GM21737 (cell line): ENCODE measurements at regions not wholly inside any gene's neighbourhood (a gene's known extent, or its start where the extent isn't known, plus 50 kb on each side); places are given as distances from the start of the nearest gene placed in this dataset.

Source experiments
- ATAC-seq: cut with Tn5 transposase; IDR thresholded peaks from one replicate; pipeline ENCODE4 v1.9.1; 2021; ENCODE audit warnings: mild to moderate bottlenecking, moderate library complexity; ENCODE audit not compliant: unreplicated experiment

GRCh38 chr13:73857106-73857505 lies 277.1 kb downstream of the KLF12 start:
- no peak for ATAC-seq

DNA sequence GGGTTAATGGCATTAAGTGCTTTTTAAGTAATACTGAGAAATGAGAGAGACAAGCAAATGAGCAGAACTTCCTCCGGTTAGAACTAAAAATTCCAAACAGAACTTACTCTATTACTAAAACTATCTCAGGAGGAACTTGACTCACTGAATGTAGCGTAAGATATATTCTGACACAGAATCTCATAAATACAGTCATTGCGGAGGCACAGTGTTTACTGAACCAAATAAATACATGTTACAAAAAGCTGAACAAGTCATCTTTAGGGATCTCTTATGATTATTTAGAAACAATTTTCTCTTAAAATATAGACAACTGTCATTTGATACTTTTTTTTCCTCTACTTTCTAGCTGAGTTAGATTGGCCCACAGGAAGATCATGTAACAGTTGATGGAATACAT lies 283.1 kb downstream of the KLF12 start:
- no peak for ATAC-seq

- no peak for ATAC-seq
These were observed 283.9 kb downstream of the KLF12 start for GRCh38 chr13:73850104-73850873.

GRCh38 chr13:73849292-73849691 lies 284.9 kb downstream of the KLF12 start:
- no peak for ATAC-seq

GRCh38 chr13:73844986-73845385 lies 289.2 kb downstream of the KLF12 start:
- no peak for ATAC-seq

- no peak for ATAC-seq
These were observed 291.6 kb downstream of the KLF12 start for GRCh38 chr13:73842626-73843025.

DNA sequence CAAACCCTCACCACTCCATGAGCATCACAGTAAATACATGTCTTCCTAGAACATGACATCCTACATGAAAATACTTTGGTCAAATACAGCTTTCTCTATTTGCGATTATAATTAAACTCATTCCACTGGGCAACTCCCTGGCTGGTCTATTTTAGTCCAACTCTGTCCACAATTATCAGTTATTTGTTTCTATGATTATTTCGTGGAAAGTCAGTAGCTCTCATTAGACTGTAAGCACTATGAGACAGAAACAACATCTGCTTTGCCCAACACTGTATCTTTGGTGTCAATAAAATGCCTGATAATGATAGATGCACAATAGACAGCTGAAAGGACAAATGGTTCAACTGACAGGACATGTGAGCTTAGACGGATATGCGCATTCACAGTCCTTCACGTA lies 292.0 kb downstream of the KLF12 start:
- ATAC-seq: no peak

- no peak for ATAC-seq
These were observed 297.1 kb downstream of the KLF12 start for GRCh38 chr13:73837147-73837546.

GRCh38 chr13:73835138-73835721 lies 299.0 kb downstream of the KLF12 start:
- no peak for ATAC-seq

DNA sequence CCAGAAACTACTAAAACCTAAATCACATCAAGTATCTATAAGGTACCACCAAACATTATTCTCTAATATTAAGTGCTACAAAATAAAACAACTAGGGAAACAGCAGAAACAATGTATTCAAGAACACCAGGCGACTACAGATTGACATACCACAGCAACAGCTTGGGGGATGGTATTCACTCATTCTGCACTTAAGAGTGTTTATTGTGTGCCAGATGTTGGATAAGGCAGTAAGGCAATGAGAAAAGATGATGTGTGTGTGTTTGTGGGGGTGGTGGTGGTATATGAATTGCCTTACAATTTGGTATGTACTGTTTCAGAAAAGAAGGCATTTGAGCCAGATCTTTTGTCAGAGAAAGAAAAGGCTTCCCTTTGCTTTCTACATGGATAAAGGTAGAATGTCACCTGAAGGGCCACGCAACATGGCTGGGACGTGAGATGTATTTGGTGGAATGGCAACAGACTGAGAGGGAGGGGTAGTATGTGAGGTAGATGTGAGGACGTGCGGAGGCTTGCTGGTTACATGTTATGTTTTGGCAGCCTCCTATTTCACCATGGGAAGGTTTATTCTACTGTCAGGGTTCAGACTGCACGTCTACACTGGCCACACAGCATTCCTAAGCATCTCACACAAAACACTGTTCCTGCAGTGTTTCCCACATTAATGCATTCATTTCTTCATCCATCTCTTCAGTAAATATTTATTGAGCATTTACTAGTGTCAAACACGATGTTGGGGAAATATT lies 300.7 kb downstream of the KLF12 start:
- no peak for ATAC-seq

GRCh38 chr13:73832825-73833224 lies 301.4 kb downstream of the KLF12 start:
- ATAC-seq: no peak

- ATAC-seq: no peak
These were observed 302.0 kb downstream of the KLF12 start for GRCh38 chr13:73832128-73832588.

- no peak for ATAC-seq
These were observed 304.8 kb downstream of the KLF12 start for GRCh38 chr13:73829416-73829815.

DNA sequence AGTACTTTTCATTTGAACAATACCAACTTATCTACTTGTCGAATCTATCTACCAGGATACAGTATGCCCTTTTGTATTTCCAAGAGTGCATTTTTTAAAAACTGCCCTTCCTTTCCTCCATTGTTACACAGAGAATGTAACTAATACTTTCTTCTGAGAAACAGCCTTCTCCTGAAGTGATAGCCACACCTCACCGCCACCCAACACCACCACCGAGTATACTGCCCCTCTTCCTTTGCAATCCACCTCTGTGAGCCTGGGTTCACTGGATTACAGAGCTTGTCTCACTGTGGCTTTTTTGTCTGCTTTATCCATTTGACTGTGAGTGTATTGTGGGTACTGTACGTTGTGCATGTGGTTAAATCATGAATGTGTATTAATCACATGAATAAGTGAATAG lies 305.4 kb downstream of the KLF12 start:
- ATAC-seq: no peak

- no peak for ATAC-seq
These were observed 306.8 kb downstream of the KLF12 start for GRCh38 chr13:73827434-73827833.

- no peak for ATAC-seq
These were observed 309.1 kb downstream of the KLF12 start for GRCh38 chr13:73825143-73825542.

DNA sequence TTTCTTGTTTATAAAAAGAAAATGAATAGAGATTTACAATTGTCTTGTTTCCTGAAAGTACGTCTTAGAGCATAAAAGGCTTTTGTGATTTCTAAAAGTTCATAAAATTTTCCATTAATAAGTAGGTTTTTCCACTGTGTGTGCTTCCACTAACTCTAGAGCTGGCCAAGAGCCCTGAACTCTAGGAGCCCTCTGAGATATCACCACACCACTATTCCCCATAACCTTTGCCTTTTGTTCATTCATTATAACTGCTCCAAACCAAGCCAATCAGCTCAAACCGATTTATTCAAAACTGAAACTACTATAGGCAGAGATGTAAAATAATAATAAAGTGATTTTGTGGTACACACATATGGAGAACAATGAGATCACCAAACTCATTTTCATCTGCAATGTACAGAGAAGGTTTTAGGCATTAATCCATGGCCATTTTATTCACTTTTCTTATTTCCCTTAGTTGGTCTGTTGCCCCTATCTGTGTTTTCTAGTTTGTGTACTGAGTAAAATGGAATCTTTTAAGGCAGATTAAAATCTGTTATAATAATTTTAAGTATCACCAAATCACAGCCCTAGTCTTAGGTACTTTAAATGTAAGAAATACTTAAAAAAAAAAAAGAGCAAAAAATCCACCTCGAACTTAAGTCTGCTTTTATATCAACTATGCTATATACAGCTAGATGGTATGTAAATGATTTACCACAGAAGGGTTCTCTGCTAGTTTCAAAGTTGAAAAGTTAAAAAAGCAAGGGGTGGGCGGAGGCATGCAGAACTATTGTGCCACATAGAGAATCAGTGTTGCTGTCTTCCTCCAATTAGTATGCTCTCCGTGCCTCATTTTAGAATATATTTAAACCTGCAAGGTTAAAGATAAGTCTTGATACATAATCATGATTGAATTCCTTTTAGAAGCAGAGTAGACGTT lies 311.3 kb downstream of the KLF12 start:
- ATAC-seq: no peak

- no peak for ATAC-seq
These were observed 313.5 kb downstream of the KLF12 start for GRCh38 chr13:73820688-73821087.

GRCh38 chr13:73820285-73820684 lies 313.9 kb downstream of the KLF12 start:
- ATAC-seq: no peak

GRCh38 chr13:73819711-73820110 lies 314.5 kb downstream of the KLF12 start:
- no peak for ATAC-seq

DNA sequence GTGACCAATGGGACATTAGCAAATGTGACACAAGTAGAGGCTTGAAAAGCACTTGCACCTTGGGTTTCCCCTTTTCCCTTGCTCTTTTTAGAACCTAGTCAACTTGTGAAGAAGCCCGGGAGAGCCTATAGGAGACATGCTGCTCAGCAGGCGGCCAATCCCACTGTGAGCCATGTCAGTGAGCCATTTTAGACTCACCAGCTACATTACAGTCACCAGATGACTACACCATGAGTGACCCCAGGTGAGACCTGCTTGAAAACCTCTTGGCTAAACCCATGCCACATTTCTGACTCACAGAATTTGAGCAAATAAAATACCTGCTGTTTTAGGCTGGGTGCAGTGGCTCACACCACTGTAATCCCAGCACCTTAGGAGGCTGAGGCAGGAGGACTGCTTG lies 317.5 kb downstream of the KLF12 start:
- ATAC-seq: no peak
